ENCODE measurements at regions not wholly inside any gene's neighbourhood (a gene's known extent, or its start where the extent isn't known, plus 50 kb on each side); places are given as distances from the start of the nearest gene placed in this dataset.

GRCh38 chr2:120674246-120675170, 61.2 kb upstream of the GLI2 start:
- TF ChIP-seq CTCF (conservative IDR thresholded peaks at IDR 0.05; ENCODE audit: low read depth, low read length): no peak
- no peak for TF ChIP-seq EZH2 (IDR thresholded peaks at IDR 0.05; ENCODE audit: borderline replicate concordance, low read depth, low read length, poor library complexity, severe bottlenecking)
